GM13976 (cell line): ENCODE measurements at regions not wholly inside any gene's neighbourhood (a gene's known extent, or its start where the extent isn't known, plus 50 kb on each side); places are given as distances from the start of the nearest gene placed in this dataset.

Source experiments
- DNase-seq: peaks from one replicate; pipeline ENCODE4 v3.0.0; 2012; ENCODE audit warnings: low spot score
- in situ Hi-C: fragments of 300-500 bp; cut with MboI; formaldehyde crosslinking; loops from one replicate; pipeline ENCODE4 v1.12.0; 2022; ENCODE audit warnings: low sequenced_read_pairs, mixed read lengths, inconsistent platforms; ENCODE audit not compliant: unreplicated experiment
- TF ChIP-seq, protein P1 (sequence below): IDR thresholded peaks from 2 replicates; pipeline ENCODE4 v1.5.1; 2012; ENCODE audit warnings: borderline replicate concordance, mild to moderate bottlenecking; ENCODE audit not compliant: insufficient read depth; ENCODE audit errors: extremely low read depth, missing control alignments, control extremely low read depth

DNA sequence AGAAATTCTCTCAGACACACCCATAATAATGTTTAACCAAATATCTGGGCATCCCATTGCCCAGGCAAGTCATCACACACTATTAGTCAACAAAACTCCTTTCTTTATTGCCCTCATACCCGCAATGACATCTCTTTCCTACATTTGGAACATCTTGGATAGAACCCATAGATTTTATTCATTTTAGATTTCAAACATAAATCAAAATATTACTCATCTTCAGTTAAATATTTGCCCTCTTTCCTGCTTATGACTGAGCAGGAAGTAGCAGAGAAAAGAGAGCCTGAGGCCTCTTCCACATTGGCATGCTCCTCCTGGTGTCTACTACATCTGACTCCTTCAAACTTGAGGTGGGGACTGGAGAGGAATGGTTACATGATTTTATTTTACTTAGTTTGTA lies 592.0 kb downstream of the CHSY3 start:
- DNase-seq = no peak
- TF ChIP-seq, protein P1, sequence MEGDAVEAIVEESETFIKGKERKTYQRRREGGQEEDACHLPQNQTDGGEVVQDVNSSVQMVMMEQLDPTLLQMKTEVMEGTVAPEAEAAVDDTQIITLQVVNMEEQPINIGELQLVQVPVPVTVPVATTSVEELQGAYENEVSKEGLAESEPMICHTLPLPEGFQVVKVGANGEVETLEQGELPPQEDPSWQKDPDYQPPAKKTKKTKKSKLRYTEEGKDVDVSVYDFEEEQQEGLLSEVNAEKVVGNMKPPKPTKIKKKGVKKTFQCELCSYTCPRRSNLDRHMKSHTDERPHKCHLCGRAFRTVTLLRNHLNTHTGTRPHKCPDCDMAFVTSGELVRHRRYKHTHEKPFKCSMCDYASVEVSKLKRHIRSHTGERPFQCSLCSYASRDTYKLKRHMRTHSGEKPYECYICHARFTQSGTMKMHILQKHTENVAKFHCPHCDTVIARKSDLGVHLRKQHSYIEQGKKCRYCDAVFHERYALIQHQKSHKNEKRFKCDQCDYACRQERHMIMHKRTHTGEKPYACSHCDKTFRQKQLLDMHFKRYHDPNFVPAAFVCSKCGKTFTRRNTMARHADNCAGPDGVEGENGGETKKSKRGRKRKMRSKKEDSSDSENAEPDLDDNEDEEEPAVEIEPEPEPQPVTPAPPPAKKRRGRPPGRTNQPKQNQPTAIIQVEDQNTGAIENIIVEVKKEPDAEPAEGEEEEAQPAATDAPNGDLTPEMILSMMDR = no peak
- in situ Hi-C loops = no loop called here

DNA sequence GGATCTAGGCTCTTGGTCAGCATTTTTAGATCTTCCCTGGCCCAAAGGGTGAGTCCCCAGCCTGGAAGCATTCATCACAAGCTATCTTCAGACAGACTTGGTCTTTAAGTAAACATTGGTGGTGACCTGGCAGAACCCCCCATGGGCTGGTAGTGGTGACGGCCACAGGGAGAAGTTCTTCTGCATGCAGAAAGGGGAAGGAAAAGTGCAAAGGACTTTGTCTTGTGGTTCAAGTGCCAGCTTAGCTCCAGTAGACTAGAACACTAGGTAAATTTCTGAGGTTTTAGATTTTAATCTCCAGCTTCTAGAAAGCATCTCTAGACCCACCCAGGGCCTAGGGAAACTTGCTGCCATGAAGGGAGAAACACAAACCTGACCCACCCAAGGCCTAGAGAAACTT lies 584.0 kb downstream of the CHSY3 start:
- DNase-seq = no peak
- TF ChIP-seq, protein P1 = no peak
- in situ Hi-C loops = no loop called here

- in situ Hi-C loops = no loop called here
These were observed 575.0 kb downstream of the CHSY3 start for GRCh38 chr5:130479045-130479804.

DNA sequence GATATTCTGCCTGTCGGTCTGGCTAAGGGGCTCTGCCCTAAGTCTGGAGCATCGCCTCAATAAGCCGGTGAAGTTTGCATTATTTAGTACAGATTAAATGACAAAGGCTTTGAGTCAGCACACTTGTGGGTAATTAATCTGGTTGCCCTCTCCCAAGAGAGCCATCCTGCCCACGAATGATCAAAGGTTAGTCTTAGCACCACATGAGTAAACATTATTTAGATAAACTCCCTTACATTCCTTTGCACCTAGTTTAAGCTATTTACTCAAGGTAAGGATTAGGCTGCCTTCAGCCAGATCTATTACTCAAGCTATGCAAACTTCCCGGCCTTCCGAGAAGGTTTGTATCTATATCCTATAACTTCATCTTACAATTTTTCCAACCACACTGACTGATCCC lies 572.1 kb downstream of the CHSY3 start:
- TF ChIP-seq, protein P1 = no peak
- in situ Hi-C loops = no loop called here
- DNase-seq = no peak

More at GRCh38 chr5:130479045-130479804, 575.0 kb downstream of the CHSY3 start:
- TF ChIP-seq, protein P1 = no peak
- no peak for DNase-seq

DNA sequence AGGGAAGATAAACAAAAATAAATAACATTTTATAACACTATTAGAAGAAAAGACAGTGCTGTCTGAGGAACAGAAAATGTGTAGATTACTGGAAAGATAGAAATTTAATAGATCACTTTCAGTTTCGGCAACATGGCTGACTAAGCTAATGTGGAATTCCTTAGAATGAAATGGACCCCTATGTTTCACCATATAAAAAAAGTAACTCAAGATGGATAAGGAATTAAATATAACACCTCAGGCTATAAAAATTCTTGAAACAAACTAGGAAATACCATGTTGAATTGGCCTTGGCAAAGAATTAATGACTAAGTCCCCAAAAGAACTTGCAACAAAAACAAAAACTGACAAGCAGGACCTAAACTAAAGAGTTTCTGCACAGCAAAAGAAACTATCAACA lies 558.3 kb downstream of the CHSY3 start:
- in situ Hi-C loops = no loop called here
- TF ChIP-seq, protein P1 = no peak
- DNase-seq = no peak

GRCh38 chr5:130455175-130455574 lies 550.9 kb downstream of the CHSY3 start:
- no peak for DNase-seq
- TF ChIP-seq, protein P1 = no peak
- in situ Hi-C loops = no loop called here
